Liver (tissue), 8 donors: ENCODE measurements at regions not wholly inside any gene's neighbourhood (a gene's known extent, or its start where the extent isn't known, plus 50 kb on each side); places are given as distances from the start of the nearest gene placed in this dataset.

Experiments
- DNase-seq: peaks from one replicate; pipeline ENCODE4 v3.0.0-alpha.2; 2017; ENCODE audit warnings: low spot score
- H3K27ac ChIP-seq, 2 donors: one replicate each; pipeline ENCODE4 v1.7.0; 2013; ENCODE audit warnings: inconsistent platforms in 2 of 2, low read length in 2 of 2, control low read depth in 1 of 2, low read depth in 1 of 2, mild to moderate bottlenecking in 1 of 2
- H3K27me3 ChIP-seq, 4 donors: one replicate each; pipeline versions ENCODE4 v1.6.1 to v1.7.0; 2013; ENCODE audit warnings: low read length in 3 of 4, inconsistent platforms in 1 of 4, mild to moderate bottlenecking in 1 of 4, moderate library complexity in 1 of 4; ENCODE audit not compliant: control insufficient read depth in 4 of 4, insufficient read depth in 4 of 4
- H3K36me3 ChIP-seq, 4 donors: one replicate each; pipeline versions ENCODE4 v1.6.1 to v1.7.0; 2013; ENCODE audit warnings: low read length in 3 of 4, mild to moderate bottlenecking in 3 of 4, low read depth in 1 of 4, moderate library complexity in 1 of 4; ENCODE audit not compliant: control insufficient read depth in 4 of 4, insufficient read depth in 3 of 4
- H3K4me1 ChIP-seq, 4 donors: one replicate each; pipeline versions ENCODE4 v1.6.1 to v1.7.0; 2013; ENCODE audit warnings: low read length in 3 of 4, mild to moderate bottlenecking in 3 of 4, moderate library complexity in 1 of 4; ENCODE audit not compliant: control insufficient read depth in 4 of 4, insufficient read depth in 4 of 4
- H3K4me3 ChIP-seq, 3 donors: one replicate each; pipeline versions ENCODE4 v1.6.1 to v1.7.0; 2013; ENCODE audit warnings: low read length in 3 of 3, control low read depth in 1 of 3, low read depth in 1 of 3, mild to moderate bottlenecking in 1 of 3
- H3K9ac ChIP-seq, 2 donors: one replicate each; pipeline ENCODE4 v1.7.0; 2013; ENCODE audit warnings: low read length in 2 of 2, mild to moderate bottlenecking in 2 of 2, moderate library complexity in 2 of 2, control low read depth in 1 of 2, low read depth in 1 of 2
- H3K9me3 ChIP-seq, 4 donors: one replicate each; pipeline versions ENCODE4 v1.6.1 to v1.7.0; 2013; ENCODE audit warnings: low read length in 3 of 4; ENCODE audit not compliant: control insufficient read depth in 4 of 4
- ATF3 ChIP-seq: IDR thresholded peaks from 2 replicates; pipeline ENCODE4 v1.6.1; 2016; ENCODE audit warnings: antibody characterized with exemption
- CTCF ChIP-seq: fragments of 150-350 bp; IDR thresholded peaks from 2 replicates; pipeline ENCODE4 v1.5.1; 2017; ENCODE audit warnings: improper control_type of control experiment, low read depth, low read length; ENCODE audit not compliant: missing input control
- EGR1 ChIP-seq, 2 donors: IDR thresholded peaks; 2 replicates each; pipeline ENCODE4 v1.6.1; 2016 to 2018; ENCODE audit warnings: antibody characterized with exemption in 2 of 2, low read depth in 2 of 2
- FOXA1 ChIP-seq: IDR thresholded peaks from 2 replicates; pipeline ENCODE4 v1.6.1; 2016; ENCODE audit warnings: antibody characterized with exemption
- FOXA2 ChIP-seq: IDR thresholded peaks from 2 replicates; pipeline ENCODE4 v1.6.1; 2016; ENCODE audit warnings: antibody characterized with exemption
- GABPA ChIP-seq, 2 donors: IDR thresholded peaks in 1 of 2; conservative IDR thresholded peaks in 1 of 2; 2 replicates each; pipeline ENCODE4 v1.6.1; 2016; ENCODE audit warnings: antibody characterized with exemption in 2 of 2, mild to moderate bottlenecking in 1 of 2, moderate library complexity in 1 of 2
- HNF4A ChIP-seq, 2 donors: conservative IDR thresholded peaks; 2 replicates each; pipeline ENCODE4 v1.6.1; 2016; ENCODE audit warnings: antibody characterized with exemption in 2 of 2, mild to moderate bottlenecking in 2 of 2
- HNF4G ChIP-seq: IDR thresholded peaks from 2 replicates; pipeline ENCODE4 v1.6.1; 2016; ENCODE audit warnings: antibody characterized with exemption
- JUND ChIP-seq, 2 donors: IDR thresholded peaks; 2 replicates each; pipeline ENCODE4 v1.6.1; 2016; ENCODE audit warnings: antibody characterized with exemption in 2 of 2
- MAX ChIP-seq: IDR thresholded peaks from 2 replicates; pipeline ENCODE4 v1.6.1; 2016; ENCODE audit warnings: antibody characterized with exemption
- NR2F2 ChIP-seq: IDR thresholded peaks from 2 replicates; pipeline ENCODE4 v1.6.1; 2016; ENCODE audit warnings: antibody characterized with exemption
- RAD21 ChIP-seq, 2 donors: IDR thresholded peaks; 2 replicates each; pipeline ENCODE4 v1.6.1; 2016; ENCODE audit warnings: antibody characterized with exemption in 2 of 2, mild to moderate bottlenecking in 2 of 2
- RXRA ChIP-seq, 2 donors: IDR thresholded peaks; 2 replicates each; pipeline ENCODE4 v1.6.1; 2017 to 2018; ENCODE audit warnings: antibody characterized with exemption in 2 of 2, mild to moderate bottlenecking in 1 of 2
- SP1 ChIP-seq: IDR thresholded peaks from 2 replicates; pipeline ENCODE4 v1.6.1; 2018; ENCODE audit warnings: antibody characterized with exemption, mild to moderate bottlenecking
- TAF1 ChIP-seq: conservative IDR thresholded peaks from 2 replicates; pipeline ENCODE4 v1.6.1; 2016; ENCODE audit warnings: antibody characterized with exemption, mild to moderate bottlenecking
- YY1 ChIP-seq: IDR thresholded peaks from 2 replicates; pipeline ENCODE4 v1.6.1; 2016; ENCODE audit warnings: antibody characterized with exemption, mild to moderate bottlenecking
- WGBS: extraction: QIAGEN DNeasy Blood & Tissue Kit; methylation state at CpG from one replicate; pipeline ENCODE4 v1.1.7; 2013; 5-methylcytosine and 5-hydroxymethylcytosine counted together
- donor health status: healthy.
- donor health status: healthy.
- donor health status: healthy.
- donor health status: healthy.
- donor health status: healthy.

GRCh38 chr17:30590081-30590733 lies 113.0 kb downstream of the GOSR1 start (continued):
- no peak for TF ChIP-seq GABPA (IDR thresholded peaks at IDR 0.05 in 1 of 2, conservative IDR thresholded peaks at IDR 0.05 in 1 of 2)

- DNase-seq: no peak
- H3K4me1 ChIP-seq: no peaks in the 10 kb centered on the region
- no peaks in the 10 kb centered on the region for H3K36me3 ChIP-seq
- TF ChIP-seq CTCF (no peak), FOXA1 (no peak), MAX (no peak), HNF4A (conservative IDR thresholded peaks at IDR 0.05) (no peak), RXRA (IDR thresholded peaks at IDR 0.05) (no peak), JUND (IDR thresholded peaks at IDR 0.05) (no peak), FOXA2 (no peak), TAF1 (no peak)
- H3K27me3 ChIP-seq: no peaks in the 10 kb centered on the region
- H3K9me3 ChIP-seq: no peaks in the 10 kb centered on the region
- 97% methylated on average over 1 of the region's 1 CpG for WGBS
- H3K4me3 ChIP-seq: no peak overlapping the region
- no peak overlapping the region for H3K27ac ChIP-seq
- no peak overlapping the region for H3K9ac ChIP-seq
Observed at GRCh38 chr17:30589431-30589830, 112.2 kb downstream of the GOSR1 start.

GRCh38 chr17:30588798-30589247 lies 111.6 kb downstream of the GOSR1 start:
- Histone ChIP-seq H3K27ac (no peak overlapping the region), H3K4me3 (no peak overlapping the region), H3K27me3 (no peaks in the 10 kb centered on the region), H3K36me3 (no peaks in the 10 kb centered on the region), H3K9me3 (no peaks in the 10 kb centered on the region), H3K4me1 (no peaks in the 10 kb centered on the region), H3K9ac (no peak overlapping the region)
- TF ChIP-seq HNF4G: no peak
- no peak for TF ChIP-seq GABPA (IDR thresholded peaks at IDR 0.05 in 1 of 2, conservative IDR thresholded peaks at IDR 0.05 in 1 of 2)
- no peak for TF ChIP-seq RAD21 (IDR thresholded peaks at IDR 0.05)
- DNase-seq: no peak
- WGBS: 73% methylated on average over 7 of the region's 7 CpGs

- no peaks in the 10 kb centered on the region for H3K9me3 ChIP-seq
- DNase-seq: no peak
- H3K27me3 ChIP-seq: no peaks in the 10 kb centered on the region
- H3K27ac ChIP-seq: no peak overlapping the region
- H3K9ac ChIP-seq: no peak overlapping the region
- H3K4me3 ChIP-seq: no peak overlapping the region
- H3K36me3 ChIP-seq: no peaks in the 10 kb centered on the region
- H3K4me1 ChIP-seq: no peaks in the 10 kb centered on the region
- no peak for TF ChIP-seq ATF3
- TF ChIP-seq EGR1 (IDR thresholded peaks at IDR 0.05; ENCODE audit: low read depth in 2 of 2): no peak
- TF ChIP-seq JUND (IDR thresholded peaks at IDR 0.05): no peak
- TF ChIP-seq YY1: no peak
- no peak for TF ChIP-seq NR2F2
- no peak for TF ChIP-seq SP1
- 97% methylated on average over 5 of the region's 5 CpGs for WGBS
Observed at GRCh38 chr17:30586818-30587595, 109.8 kb downstream of the GOSR1 start.
